GM20000 (cell line): ENCODE measurements at regions not wholly inside any gene's neighbourhood (a gene's known extent, or its start where the extent isn't known, plus 50 kb on each side); places are given as distances from the start of the nearest gene placed in this dataset.

ENCODE experiments used
- DNase-seq: peaks from one replicate; pipeline ENCODE4 v3.0.0; 2012; ENCODE audit warnings: low spot score
- CTCF ChIP-seq: IDR thresholded peaks from 2 replicates; pipeline ENCODE4 v1.5.1; 2012; ENCODE audit warnings: mild to moderate bottlenecking, control low read depth; ENCODE audit errors: extremely low read depth, missing control alignments

- no peak for DNase-seq
- no peak for TF ChIP-seq CTCF
Observed at GRCh38 chr11:70642266-70642665, 243.9 kb downstream of the CTTN start.

GRCh38 chr11:70643642-70644041, 245.3 kb downstream of the CTTN start:
- no peak for DNase-seq
- no peak for TF ChIP-seq CTCF

- DNase-seq, result no peak
- TF ChIP-seq CTCF, result no peak
Observed at GRCh38 chr11:70644343-70645060, 246.2 kb downstream of the CTTN start.

- TF ChIP-seq CTCF, result no peak
Observed at GRCh38 chr11:70645537-70645936, 247.2 kb downstream of the CTTN start.

GRCh38 chr11:70646272-70647049, 248.1 kb downstream of the CTTN start:
- no peak for DNase-seq

More at GRCh38 chr11:70645537-70645936, 247.2 kb downstream of the CTTN start:
- no peak for DNase-seq

GRCh38 chr11:70647188-70648166, 249.1 kb downstream of the CTTN start:
- TF ChIP-seq CTCF, result no peak
- no peak for DNase-seq

More at GRCh38 chr11:70646272-70647049, 248.1 kb downstream of the CTTN start:
- no peak for TF ChIP-seq CTCF
